ENCODE measurements at regions not wholly inside any gene's neighbourhood (a gene's known extent, or its start where the extent isn't known, plus 50 kb on each side); places are given as distances from the start of the nearest gene placed in this dataset.

DNA sequence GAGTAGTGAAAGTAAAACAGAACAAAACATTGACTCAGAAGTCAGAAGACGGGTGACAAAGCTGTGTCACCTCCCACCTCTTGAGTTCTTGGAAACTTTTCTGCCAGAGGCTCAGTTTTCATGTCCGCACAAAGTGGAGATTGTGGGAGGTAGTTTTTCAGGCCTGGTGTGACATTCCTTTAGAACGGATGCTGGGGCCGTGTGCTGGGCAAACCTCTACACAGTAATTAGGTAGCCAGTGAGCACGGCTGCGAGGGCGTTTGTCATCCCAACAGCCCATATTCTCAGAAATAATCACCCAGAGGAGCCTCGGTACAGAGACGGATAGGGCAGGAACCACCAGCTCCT is 1054.4 kb downstream of the TBC1D22A start (continued):
- TF ChIP-seq ZNF121 (tag by site-specific recombination; IDR thresholded peaks at IDR 0.05) (no peak), ZNF558 (tag by site-specific recombination; IDR thresholded peaks at IDR 0.05) (no peak), ZNF626 (tag by site-specific recombination; IDR thresholded peaks at IDR 0.05) (no peak), ZNF664 (tag by site-specific recombination; IDR thresholded peaks at IDR 0.05) (no peak), ZNF768 (tag by site-specific recombination; IDR thresholded peaks at IDR 0.05) (no peak), ZNF843 (tag by site-specific recombination; IDR thresholded peaks at IDR 0.05) (no peak), ZNF133 (tag by site-specific recombination; IDR thresholded peaks at IDR 0.05) (no peak), MYNN (tag by site-specific recombination; IDR thresholded peaks at IDR 0.05; ENCODE audit: borderline replicate concordance) (no peak)
- TF ChIP-seq, protein P1, sequence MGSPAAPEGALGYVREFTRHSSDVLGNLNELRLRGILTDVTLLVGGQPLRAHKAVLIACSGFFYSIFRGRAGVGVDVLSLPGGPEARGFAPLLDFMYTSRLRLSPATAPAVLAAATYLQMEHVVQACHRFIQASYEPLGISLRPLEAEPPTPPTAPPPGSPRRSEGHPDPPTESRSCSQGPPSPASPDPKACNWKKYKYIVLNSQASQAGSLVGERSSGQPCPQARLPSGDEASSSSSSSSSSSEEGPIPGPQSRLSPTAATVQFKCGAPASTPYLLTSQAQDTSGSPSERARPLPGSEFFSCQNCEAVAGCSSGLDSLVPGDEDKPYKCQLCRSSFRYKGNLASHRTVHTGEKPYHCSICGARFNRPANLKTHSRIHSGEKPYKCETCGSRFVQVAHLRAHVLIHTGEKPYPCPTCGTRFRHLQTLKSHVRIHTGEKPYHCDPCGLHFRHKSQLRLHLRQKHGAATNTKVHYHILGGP (tag by site-specific recombination; IDR thresholded peaks at IDR 0.05) = no peak

DNA sequence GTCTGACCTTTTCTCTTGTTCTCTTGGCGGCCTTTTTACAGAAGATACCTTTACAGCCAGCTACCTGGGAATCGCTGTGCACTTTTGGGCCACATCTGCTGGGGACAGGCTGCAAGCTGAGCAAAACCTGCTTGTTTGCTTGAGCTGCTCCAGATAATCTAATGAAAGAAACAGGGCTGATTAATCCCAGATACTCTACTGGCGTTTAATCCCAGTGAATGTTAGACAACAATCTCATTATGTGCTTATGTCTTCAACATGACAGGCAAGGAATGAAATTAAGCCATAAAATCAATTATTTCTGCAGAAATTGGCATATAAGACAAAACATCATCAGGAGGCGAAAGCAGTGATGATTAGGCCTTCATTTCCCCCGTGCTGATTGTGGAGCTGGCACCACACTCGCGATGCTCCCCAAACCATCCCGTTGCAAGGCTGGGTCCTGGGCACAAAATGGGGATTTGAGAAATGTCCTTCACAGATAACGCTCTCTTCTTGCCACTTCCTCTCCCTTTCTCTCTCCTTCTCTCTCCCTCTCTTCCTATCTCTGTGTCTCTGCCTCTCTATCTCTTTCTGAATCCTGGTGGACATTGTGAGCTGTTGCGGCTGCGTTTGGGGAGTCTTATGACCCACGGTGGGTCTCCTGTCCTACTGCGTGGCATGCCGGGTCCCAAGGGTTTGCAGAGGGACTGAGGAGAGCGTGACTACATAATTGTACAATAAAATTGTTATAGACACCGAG is 1053.8 kb downstream of the TBC1D22A start:
- Histone ChIP-seq H3K4me3 (ENCODE audit: low read depth, low read length) (no peak overlapping the region), H3K36me3 (ENCODE audit: control insufficient read depth in 2 of 2, insufficient read depth in 1 of 2, low read length in 2 of 2) (no peaks in the 10 kb centered on the region), H3K9me3 (ENCODE audit: control insufficient read depth, insufficient read depth, low read depth, low read length) (no peaks in the 10 kb centered on the region), H3K4me1 (ENCODE audit: control insufficient read depth, insufficient read depth, low read length) (no peaks in the 10 kb centered on the region), H3K27ac (ENCODE audit: extremely low read depth, low read depth, low read length) (no peak overlapping the region)
- ChIA-PET CTCF (no interaction called here), POLR2A (no interaction called here)
- TF ChIP-seq ZNF266 (tag by site-specific recombination; IDR thresholded peaks at IDR 0.05; ENCODE audit: low read depth) (no peak), ZNF555 (tag by site-specific recombination; conservative IDR thresholded peaks at IDR 0.05) (no peak), OSR2 (tag by site-specific recombination; IDR thresholded peaks at IDR 0.05) (no peak), ZNF16 (tag by site-specific recombination; IDR thresholded peaks at IDR 0.05; ENCODE audit: low read depth) (no peak), ZNF558 (tag by site-specific recombination; IDR thresholded peaks at IDR 0.05) (no peak), ZNF747 (tag by site-specific recombination; IDR thresholded peaks at IDR 0.05) (no peak), SCRT1 (tag by site-specific recombination; IDR thresholded peaks at IDR 0.05; ENCODE audit: borderline replicate concordance) (no peak)
- TF ChIP-seq, protein P2, sequence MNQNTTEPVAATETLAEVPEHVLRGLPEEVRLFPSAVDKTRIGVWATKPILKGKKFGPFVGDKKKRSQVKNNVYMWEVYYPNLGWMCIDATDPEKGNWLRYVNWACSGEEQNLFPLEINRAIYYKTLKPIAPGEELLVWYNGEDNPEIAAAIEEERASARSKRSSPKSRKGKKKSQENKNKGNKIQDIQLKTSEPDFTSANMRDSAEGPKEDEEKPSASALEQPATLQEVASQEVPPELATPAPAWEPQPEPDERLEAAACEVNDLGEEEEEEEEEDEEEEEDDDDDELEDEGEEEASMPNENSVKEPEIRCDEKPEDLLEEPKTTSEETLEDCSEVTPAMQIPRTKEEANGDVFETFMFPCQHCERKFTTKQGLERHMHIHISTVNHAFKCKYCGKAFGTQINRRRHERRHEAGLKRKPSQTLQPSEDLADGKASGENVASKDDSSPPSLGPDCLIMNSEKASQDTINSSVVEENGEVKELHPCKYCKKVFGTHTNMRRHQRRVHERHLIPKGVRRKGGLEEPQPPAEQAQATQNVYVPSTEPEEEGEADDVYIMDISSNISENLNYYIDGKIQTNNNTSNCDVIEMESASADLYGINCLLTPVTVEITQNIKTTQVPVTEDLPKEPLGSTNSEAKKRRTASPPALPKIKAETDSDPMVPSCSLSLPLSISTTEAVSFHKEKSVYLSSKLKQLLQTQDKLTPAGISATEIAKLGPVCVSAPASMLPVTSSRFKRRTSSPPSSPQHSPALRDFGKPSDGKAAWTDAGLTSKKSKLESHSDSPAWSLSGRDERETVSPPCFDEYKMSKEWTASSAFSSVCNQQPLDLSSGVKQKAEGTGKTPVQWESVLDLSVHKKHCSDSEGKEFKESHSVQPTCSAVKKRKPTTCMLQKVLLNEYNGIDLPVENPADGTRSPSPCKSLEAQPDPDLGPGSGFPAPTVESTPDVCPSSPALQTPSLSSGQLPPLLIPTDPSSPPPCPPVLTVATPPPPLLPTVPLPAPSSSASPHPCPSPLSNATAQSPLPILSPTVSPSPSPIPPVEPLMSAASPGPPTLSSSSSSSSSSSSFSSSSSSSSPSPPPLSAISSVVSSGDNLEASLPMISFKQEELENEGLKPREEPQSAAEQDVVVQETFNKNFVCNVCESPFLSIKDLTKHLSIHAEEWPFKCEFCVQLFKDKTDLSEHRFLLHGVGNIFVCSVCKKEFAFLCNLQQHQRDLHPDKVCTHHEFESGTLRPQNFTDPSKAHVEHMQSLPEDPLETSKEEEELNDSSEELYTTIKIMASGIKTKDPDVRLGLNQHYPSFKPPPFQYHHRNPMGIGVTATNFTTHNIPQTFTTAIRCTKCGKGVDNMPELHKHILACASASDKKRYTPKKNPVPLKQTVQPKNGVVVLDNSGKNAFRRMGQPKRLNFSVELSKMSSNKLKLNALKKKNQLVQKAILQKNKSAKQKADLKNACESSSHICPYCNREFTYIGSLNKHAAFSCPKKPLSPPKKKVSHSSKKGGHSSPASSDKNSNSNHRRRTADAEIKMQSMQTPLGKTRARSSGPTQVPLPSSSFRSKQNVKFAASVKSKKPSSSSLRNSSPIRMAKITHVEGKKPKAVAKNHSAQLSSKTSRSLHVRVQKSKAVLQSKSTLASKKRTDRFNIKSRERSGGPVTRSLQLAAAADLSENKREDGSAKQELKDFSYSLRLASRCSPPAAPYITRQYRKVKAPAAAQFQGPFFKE (tag by site-specific recombination; IDR thresholded peaks at IDR 0.05; ENCODE audit: borderline replicate concordance) = no peak
- TF ChIP-seq, protein P3, sequence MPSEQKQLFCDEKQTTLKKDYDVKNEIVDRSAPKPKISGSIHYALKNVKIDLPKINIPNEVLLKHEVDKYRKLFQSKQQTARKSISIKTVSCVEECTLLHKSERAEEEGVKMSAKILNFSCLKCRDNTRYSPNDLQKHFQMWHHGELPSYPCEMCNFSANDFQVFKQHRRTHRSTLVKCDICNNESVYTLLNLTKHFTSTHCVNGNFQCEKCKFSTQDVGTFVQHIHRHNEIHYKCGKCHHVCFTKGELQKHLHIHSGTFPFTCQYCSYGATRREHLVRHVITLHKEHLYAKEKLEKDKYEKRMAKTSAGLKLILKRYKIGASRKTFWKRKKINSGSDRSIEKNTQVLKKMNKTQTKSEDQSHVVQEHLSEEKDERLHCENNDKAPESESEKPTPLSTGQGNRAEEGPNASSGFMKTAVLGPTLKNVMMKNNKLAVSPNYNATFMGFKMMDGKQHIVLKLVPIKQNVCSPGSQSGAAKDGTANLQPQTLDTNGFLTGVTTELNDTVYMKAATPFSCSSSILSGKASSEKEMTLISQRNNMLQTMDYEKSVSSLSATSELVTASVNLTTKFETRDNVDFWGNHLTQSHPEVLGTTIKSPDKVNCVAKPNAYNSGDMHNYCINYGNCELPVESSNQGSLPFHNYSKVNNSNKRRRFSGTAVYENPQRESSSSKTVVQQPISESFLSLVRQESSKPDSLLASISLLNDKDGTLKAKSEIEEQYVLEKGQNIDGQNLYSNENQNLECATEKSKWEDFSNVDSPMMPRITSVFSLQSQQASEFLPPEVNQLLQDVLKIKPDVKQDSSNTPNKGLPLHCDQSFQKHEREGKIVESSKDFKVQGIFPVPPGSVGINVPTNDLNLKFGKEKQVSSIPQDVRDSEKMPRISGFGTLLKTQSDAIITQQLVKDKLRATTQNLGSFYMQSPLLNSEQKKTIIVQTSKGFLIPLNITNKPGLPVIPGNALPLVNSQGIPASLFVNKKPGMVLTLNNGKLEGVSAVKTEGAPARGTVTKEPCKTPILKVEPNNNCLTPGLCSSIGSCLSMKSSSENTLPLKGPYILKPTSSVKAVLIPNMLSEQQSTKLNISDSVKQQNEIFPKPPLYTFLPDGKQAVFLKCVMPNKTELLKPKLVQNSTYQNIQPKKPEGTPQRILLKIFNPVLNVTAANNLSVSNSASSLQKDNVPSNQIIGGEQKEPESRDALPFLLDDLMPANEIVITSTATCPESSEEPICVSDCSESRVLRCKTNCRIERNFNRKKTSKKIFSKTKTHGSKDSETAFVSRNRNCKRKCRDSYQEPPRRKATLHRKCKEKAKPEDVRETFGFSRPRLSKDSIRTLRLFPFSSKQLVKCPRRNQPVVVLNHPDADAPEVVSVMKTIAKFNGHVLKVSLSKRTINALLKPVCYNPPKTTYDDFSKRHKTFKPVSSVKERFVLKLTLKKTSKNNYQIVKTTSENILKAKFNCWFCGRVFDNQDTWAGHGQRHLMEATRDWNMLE (tag by site-specific recombination; conservative IDR thresholded peaks at IDR 0.05; ENCODE audit: low read depth) = no peak
- TF ChIP-seq, protein P4, sequence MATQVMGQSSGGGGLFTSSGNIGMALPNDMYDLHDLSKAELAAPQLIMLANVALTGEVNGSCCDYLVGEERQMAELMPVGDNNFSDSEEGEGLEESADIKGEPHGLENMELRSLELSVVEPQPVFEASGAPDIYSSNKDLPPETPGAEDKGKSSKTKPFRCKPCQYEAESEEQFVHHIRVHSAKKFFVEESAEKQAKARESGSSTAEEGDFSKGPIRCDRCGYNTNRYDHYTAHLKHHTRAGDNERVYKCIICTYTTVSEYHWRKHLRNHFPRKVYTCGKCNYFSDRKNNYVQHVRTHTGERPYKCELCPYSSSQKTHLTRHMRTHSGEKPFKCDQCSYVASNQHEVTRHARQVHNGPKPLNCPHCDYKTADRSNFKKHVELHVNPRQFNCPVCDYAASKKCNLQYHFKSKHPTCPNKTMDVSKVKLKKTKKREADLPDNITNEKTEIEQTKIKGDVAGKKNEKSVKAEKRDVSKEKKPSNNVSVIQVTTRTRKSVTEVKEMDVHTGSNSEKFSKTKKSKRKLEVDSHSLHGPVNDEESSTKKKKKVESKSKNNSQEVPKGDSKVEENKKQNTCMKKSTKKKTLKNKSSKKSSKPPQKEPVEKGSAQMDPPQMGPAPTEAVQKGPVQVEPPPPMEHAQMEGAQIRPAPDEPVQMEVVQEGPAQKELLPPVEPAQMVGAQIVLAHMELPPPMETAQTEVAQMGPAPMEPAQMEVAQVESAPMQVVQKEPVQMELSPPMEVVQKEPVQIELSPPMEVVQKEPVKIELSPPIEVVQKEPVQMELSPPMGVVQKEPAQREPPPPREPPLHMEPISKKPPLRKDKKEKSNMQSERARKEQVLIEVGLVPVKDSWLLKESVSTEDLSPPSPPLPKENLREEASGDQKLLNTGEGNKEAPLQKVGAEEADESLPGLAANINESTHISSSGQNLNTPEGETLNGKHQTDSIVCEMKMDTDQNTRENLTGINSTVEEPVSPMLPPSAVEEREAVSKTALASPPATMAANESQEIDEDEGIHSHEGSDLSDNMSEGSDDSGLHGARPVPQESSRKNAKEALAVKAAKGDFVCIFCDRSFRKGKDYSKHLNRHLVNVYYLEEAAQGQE (tag by site-specific recombination; IDR thresholded peaks at IDR 0.05) = no peak
- TF ChIP-seq, protein P5, sequence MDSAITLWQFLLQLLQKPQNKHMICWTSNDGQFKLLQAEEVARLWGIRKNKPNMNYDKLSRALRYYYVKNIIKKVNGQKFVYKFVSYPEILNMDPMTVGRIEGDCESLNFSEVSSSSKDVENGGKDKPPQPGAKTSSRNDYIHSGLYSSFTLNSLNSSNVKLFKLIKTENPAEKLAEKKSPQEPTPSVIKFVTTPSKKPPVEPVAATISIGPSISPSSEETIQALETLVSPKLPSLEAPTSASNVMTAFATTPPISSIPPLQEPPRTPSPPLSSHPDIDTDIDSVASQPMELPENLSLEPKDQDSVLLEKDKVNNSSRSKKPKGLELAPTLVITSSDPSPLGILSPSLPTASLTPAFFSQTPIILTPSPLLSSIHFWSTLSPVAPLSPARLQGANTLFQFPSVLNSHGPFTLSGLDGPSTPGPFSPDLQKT (IDR thresholded peaks at IDR 0.05; ENCODE audit: borderline replicate concordance, low read depth, low read length) = no peak
